Spinal cord (tissue), 9 donors: ENCODE measurements at regions not wholly inside any gene's neighbourhood (a gene's known extent, or its start where the extent isn't known, plus 50 kb on each side); places are given as distances from the start of the nearest gene placed in this dataset.

ENCODE experiments used
- DNase-seq, 6 donors: peaks; one replicate each; pipeline versions ENCODE4 v3.0.0 to v3.0.0-alpha.2; 2013 to 2015; ENCODE audit warnings: low spot score in 6 of 6, low read depth in 4 of 6
- H3K27ac ChIP-seq: one replicate; pipeline ENCODE4 v1.5.1; 2013; ENCODE audit warnings: low read depth, low read length, control low read depth
- H3K27me3 ChIP-seq: one replicate; pipeline ENCODE4 v1.6.1; 2013; ENCODE audit warnings: low read length; ENCODE audit not compliant: control insufficient read depth, insufficient read depth
- H3K36me3 ChIP-seq: one replicate; pipeline ENCODE4 v1.6.1; 2013; ENCODE audit warnings: low read length; ENCODE audit not compliant: control insufficient read depth, insufficient read depth
- H3K4me1 ChIP-seq: one replicate; pipeline ENCODE4 v1.6.1; 2013; ENCODE audit warnings: low read length; ENCODE audit not compliant: control insufficient read depth, insufficient read depth
- H3K4me3 ChIP-seq: one replicate; pipeline ENCODE4 v1.5.1; 2013; ENCODE audit warnings: low read depth, low read length, control low read depth
- H3K9me3 ChIP-seq: one replicate; pipeline ENCODE4 v1.6.1; 2013; ENCODE audit warnings: low read length; ENCODE audit not compliant: control insufficient read depth, insufficient read depth
- WGBS: methylation state at CpG from one replicate; pipeline ENCODE4 v1.1.5; 2013; ENCODE audit warnings: missing lambda C conversion rate; ENCODE audit not compliant: insufficient coverage; 5-methylcytosine and 5-hydroxymethylcytosine counted together
- donor health status: healthy.

GRCh38 chr2:165010556-165010955 lies 55.2 kb upstream of the SLC38A11 start:
- Histone ChIP-seq H3K4me1 (no peaks in the 10 kb centered on the region), H3K27me3 (no peaks in the 10 kb centered on the region), H3K9me3 (no peaks in the 10 kb centered on the region), H3K36me3 (no peaks in the 10 kb centered on the region), H3K4me3 (no peak overlapping the region), H3K27ac (no peak overlapping the region)
- no peak for DNase-seq
- 100% methylated on average over 1 of the region's 1 CpG for WGBS

GRCh38 chr2:165009466-165009865 lies 54.1 kb upstream of the SLC38A11 start:
- no peaks in the 10 kb centered on the region for H3K27me3 ChIP-seq
- H3K4me1 ChIP-seq = no peaks in the 10 kb centered on the region
- DNase-seq = no peak
- no peaks in the 10 kb centered on the region for H3K9me3 ChIP-seq
- WGBS = no CpG with 5 or more reads among the region's 1 CpG
- no peak overlapping the region for H3K4me3 ChIP-seq
- no peaks in the 10 kb centered on the region for H3K36me3 ChIP-seq
- no peak overlapping the region for H3K27ac ChIP-seq

GRCh38 chr2:165008730-165009315 lies 53.5 kb upstream of the SLC38A11 start:
- H3K4me1 ChIP-seq = no peaks in the 10 kb centered on the region
- no peaks in the 10 kb centered on the region for H3K9me3 ChIP-seq
- no peak for DNase-seq
- no peaks in the 10 kb centered on the region for H3K36me3 ChIP-seq
- no peak overlapping the region for H3K27ac ChIP-seq
- no peak overlapping the region for H3K4me3 ChIP-seq
- H3K27me3 ChIP-seq = no peaks in the 10 kb centered on the region
- WGBS = 100% methylated on average over 1 of the region's 3 CpGs

- no CpG with 5 or more reads among the region's 1 CpG for WGBS
Observed at GRCh38 chr2:165007161-165007744, 51.9 kb upstream of the SLC38A11 start.

More at GRCh38 chr2:165007161-165007744, 51.9 kb upstream of the SLC38A11 start:
- no peaks in the 10 kb centered on the region for H3K27me3 ChIP-seq
- H3K4me3 ChIP-seq = no peak overlapping the region
- no peaks in the 10 kb centered on the region for H3K9me3 ChIP-seq
- H3K4me1 ChIP-seq = no peaks in the 10 kb centered on the region
- no peak overlapping the region for H3K27ac ChIP-seq
- peak in 1 of 6 donors; percentile 26 for DNase-seq
- H3K36me3 ChIP-seq = no peaks in the 10 kb centered on the region
